CD4-positive, CD25-positive, alpha-beta regulatory T cell (primary cell): ENCODE measurements at regions not wholly inside any gene's neighbourhood (a gene's known extent, or its start where the extent isn't known, plus 50 kb on each side); places are given as distances from the start of the nearest gene placed in this dataset.

ENCODE experiments used
- ATAC-seq, 2 donors: fragments of 150-1000 bp; cut with Tn5 transposase; one replicate each; pipeline ENCODE4 v1.10.0; 2021; ENCODE audit warnings: low read depth in 2 of 2, moderate number of reproducible peaks in 2 of 2, moderate library complexity in 1 of 2
- DNase-seq, 3 donors: peaks; one replicate each; pipeline versions ENCODE4 v3.0.0 to v3.0.0-alpha.2; 2012 to 2022; ENCODE audit warnings: mixed read lengths in 1 of 3
- H3K27ac ChIP-seq: one replicate; pipeline ENCODE4 v1.7.0; 2013; ENCODE audit warnings: mild to moderate bottlenecking, low read length; ENCODE audit not compliant: insufficient read depth, poor library complexity, severe bottlenecking
- H3K27me3 ChIP-seq: one replicate; pipeline ENCODE4 v1.7.0; 2013; ENCODE audit warnings: low read length; ENCODE audit not compliant: control insufficient read depth, insufficient read depth
- H3K36me3 ChIP-seq: one replicate; pipeline ENCODE4 v1.7.0; 2013; ENCODE audit warnings: mild to moderate bottlenecking, low read length, moderate library complexity; ENCODE audit not compliant: control insufficient read depth, insufficient read depth
- H3K4me1 ChIP-seq: 2 replicates; pipeline ENCODE4 v1.7.0; 2013; ENCODE audit warnings: mild to moderate bottlenecking, low read length; ENCODE audit not compliant: insufficient read depth, control insufficient read depth, poor library complexity, severe bottlenecking
- H3K4me3 ChIP-seq: one replicate; pipeline ENCODE4 v1.7.0; 2013; ENCODE audit warnings: low read depth, mild to moderate bottlenecking, low read length, moderate library complexity
- H3K9me3 ChIP-seq, 2 experiments: 1 replicate in 1 of 2; 2 replicates in 1 of 2; pipeline ENCODE4 v1.7.0; 2013; ENCODE audit warnings: low read length in 2 of 2, mild to moderate bottlenecking in 1 of 2, moderate library complexity in 1 of 2; ENCODE audit not compliant: control insufficient read depth in 2 of 2
- H3K27ac Mint-ChIP-seq, 3 donors: one replicate each; pipeline ENCODE4 v1.8.0; 2020 to 2022; ENCODE audit warnings: mild to moderate bottlenecking in 3 of 3, mixed read lengths in 3 of 3, moderate library complexity in 2 of 3
- H3K27me3 Mint-ChIP-seq: one replicate; pipeline ENCODE4 v1.8.0; 2022; ENCODE audit warnings: mild to moderate bottlenecking, mixed read lengths
- H3K36me3 Mint-ChIP-seq: one replicate; pipeline ENCODE4 v1.8.0; 2020; ENCODE audit warnings: mixed read lengths
- H3K4me1 Mint-ChIP-seq, 4 donors: one replicate each; pipeline ENCODE4 v1.8.0; 2020 to 2022; ENCODE audit warnings: mixed read lengths in 4 of 4, mild to moderate bottlenecking in 1 of 4
- H3K4me3 Mint-ChIP-seq, 4 donors: one replicate each; pipeline ENCODE4 v1.8.0; 2020 to 2022; ENCODE audit warnings: mild to moderate bottlenecking in 4 of 4, mixed read lengths in 4 of 4, moderate library complexity in 3 of 4
- H3K9me3 Mint-ChIP-seq, 7 donors: one replicate each; pipeline ENCODE4 v1.8.0; 2020 to 2022; ENCODE audit warnings: mixed read lengths in 7 of 7, mild to moderate bottlenecking in 3 of 7, moderate library complexity in 2 of 7

DNA sequence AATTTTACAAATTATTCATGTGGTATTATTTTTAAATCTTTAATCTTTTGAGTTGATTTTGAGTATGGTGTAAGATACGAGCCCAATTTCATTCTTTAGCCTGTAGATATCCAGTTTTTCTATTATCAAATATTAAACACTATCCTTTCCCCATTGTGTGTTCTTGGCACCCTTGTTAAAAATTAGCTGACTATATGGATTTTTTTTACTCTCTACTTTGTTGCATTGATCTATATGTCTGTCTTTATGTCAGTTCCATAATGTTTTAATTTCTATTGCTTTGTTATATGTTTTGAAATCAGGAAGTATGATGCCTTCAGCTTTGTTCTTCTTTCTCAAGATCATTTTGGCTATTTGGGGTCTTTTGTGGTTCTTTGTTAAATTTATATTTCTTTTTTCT lies 80.9 kb upstream of the ZNF804A start:
- peaks cover 0 to 12% (median 2%) of the 10 kb centered on the region in 7 donors for H3K9me3 Mint-ChIP-seq
- H3K27me3 Mint-ChIP-seq: no peaks in the 10 kb centered on the region
- Histone ChIP-seq H3K27ac (no peak overlapping the region), H3K4me1 (no peaks in the 10 kb centered on the region), H3K9me3 (no peaks in the 10 kb centered on the region), H3K4me3 (no peak overlapping the region), H3K27me3 (no peaks in the 10 kb centered on the region), H3K36me3 (no peaks in the 10 kb centered on the region)
- no peak overlapping the region for H3K27ac Mint-ChIP-seq
- no peaks in the 10 kb centered on the region for H3K36me3 Mint-ChIP-seq
- ATAC-seq (no peak), DNase-seq (no peak)
- H3K4me1 Mint-ChIP-seq: no peaks in the 10 kb centered on the region
- no peak overlapping the region for H3K4me3 Mint-ChIP-seq

- Histone ChIP-seq H3K27ac (no peak overlapping the region), H3K4me3 (no peak overlapping the region), H3K27me3 (no peaks in the 10 kb centered on the region), H3K9me3 (no peaks in the 10 kb centered on the region), H3K4me1 (no peaks in the 10 kb centered on the region), H3K36me3 (no peaks in the 10 kb centered on the region)
- Mint-ChIP-seq H3K4me1 (no peaks in the 10 kb centered on the region), H3K4me3 (no peak overlapping the region), H3K9me3 (peaks cover 0 to 10% (median 0%) of the 10 kb centered on the region in 7 donors), H3K27ac (no peak overlapping the region), H3K36me3 (no peaks in the 10 kb centered on the region), H3K27me3 (no peaks in the 10 kb centered on the region)
- no peak for ATAC-seq
- no peak for DNase-seq
Observed at GRCh38 chr2:184520441-184520840, 77.9 kb upstream of the ZNF804A start.

- Mint-ChIP-seq H3K4me1 (no peaks in the 10 kb centered on the region), H3K27me3 (no peaks in the 10 kb centered on the region), H3K4me3 (no peak overlapping the region), H3K27ac (peak overlapping the region in 1 of 3 donors; percentile 23), H3K9me3 (peaks cover 0 to 18% (median 11%) of the 10 kb centered on the region in 7 donors), H3K36me3 (no peaks in the 10 kb centered on the region)
- H3K36me3 ChIP-seq: no peaks in the 10 kb centered on the region
- peaks cover 10 to 16% of the 10 kb centered on the region in 2 experiments for H3K9me3 ChIP-seq
- H3K4me3 ChIP-seq: no peak overlapping the region
- ATAC-seq (no peak), DNase-seq (no peak)
- H3K27ac ChIP-seq: no peak overlapping the region
- no peaks in the 10 kb centered on the region for H3K4me1 ChIP-seq
- H3K27me3 ChIP-seq: no peaks in the 10 kb centered on the region
Observed at GRCh38 chr2:184523732-184524131, 74.6 kb upstream of the ZNF804A start.

GRCh38 chr2:184524551-184525382 lies 73.6 kb upstream of the ZNF804A start:
- no peaks in the 10 kb centered on the region for H3K27me3 ChIP-seq
- DNase-seq (no peak), ATAC-seq (no peak)
- H3K4me3 ChIP-seq: no peak overlapping the region
- no peaks in the 10 kb centered on the region for H3K27me3 Mint-ChIP-seq
- no peaks in the 10 kb centered on the region for H3K4me1 Mint-ChIP-seq
- H3K4me1 ChIP-seq: no peaks in the 10 kb centered on the region
- peaks cover 0 to 23% (median 13%) of the 10 kb centered on the region in 7 donors for H3K9me3 Mint-ChIP-seq
- H3K9me3 ChIP-seq: peaks cover 12 to 21% of the 10 kb centered on the region in 2 experiments
- no peaks in the 10 kb centered on the region for H3K36me3 Mint-ChIP-seq
- no peak overlapping the region for H3K27ac ChIP-seq
- H3K27ac Mint-ChIP-seq: no peak overlapping the region
- H3K36me3 ChIP-seq: no peaks in the 10 kb centered on the region
- no peak overlapping the region for H3K4me3 Mint-ChIP-seq

DNA sequence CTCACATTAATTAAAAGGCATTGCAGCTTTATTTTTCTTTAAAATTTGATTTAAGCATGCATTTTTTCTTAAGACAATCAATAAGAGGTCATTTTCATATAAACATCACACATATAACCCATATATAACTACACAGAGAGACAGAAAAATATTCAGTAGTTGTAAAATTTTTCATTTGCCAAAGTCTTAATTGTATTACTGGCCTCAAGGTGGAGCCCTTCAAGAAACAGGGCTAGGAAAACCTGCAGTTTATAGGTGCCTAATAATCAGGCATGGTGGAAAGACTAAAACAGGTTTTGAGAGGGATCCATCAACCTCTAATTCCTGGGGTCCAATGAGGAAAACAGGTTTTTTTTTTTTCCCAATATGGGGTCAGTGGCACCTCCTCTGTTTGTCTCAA lies 71.3 kb upstream of the ZNF804A start:
- peaks cover 0 to 24% (median 9%) of the 10 kb centered on the region in 7 donors for H3K9me3 Mint-ChIP-seq

GRCh38 chr2:184528119-184528518 lies 70.2 kb upstream of the ZNF804A start:
- DNase-seq: no peak
- Mint-ChIP-seq H3K4me3 (no peak overlapping the region), H3K9me3 (peaks cover 0 to 24% (median 8%) of the 10 kb centered on the region in 7 donors), H3K27me3 (no peaks in the 10 kb centered on the region), H3K27ac (no peak overlapping the region), H3K36me3 (no peaks in the 10 kb centered on the region), H3K4me1 (no peaks in the 10 kb centered on the region)
- ATAC-seq: no peak
- no peaks in the 10 kb centered on the region for H3K27me3 ChIP-seq
- no peak overlapping the region for H3K4me3 ChIP-seq
- H3K36me3 ChIP-seq: no peaks in the 10 kb centered on the region
- no peaks in the 10 kb centered on the region for H3K4me1 ChIP-seq
- no peak overlapping the region for H3K27ac ChIP-seq
- H3K9me3 ChIP-seq: peaks cover 12 to 29% of the 10 kb centered on the region in 2 experiments

More for the DNA sequence above, 71.3 kb upstream of the ZNF804A start:
- no peak overlapping the region for H3K4me3 Mint-ChIP-seq
- no peaks in the 10 kb centered on the region for H3K27me3 Mint-ChIP-seq
- H3K4me1 Mint-ChIP-seq: no peaks in the 10 kb centered on the region
- H3K36me3 Mint-ChIP-seq: no peaks in the 10 kb centered on the region
- Histone ChIP-seq H3K4me3 (no peak overlapping the region), H3K27ac (no peak overlapping the region), H3K27me3 (no peaks in the 10 kb centered on the region), H3K36me3 (no peaks in the 10 kb centered on the region), H3K4me1 (no peaks in the 10 kb centered on the region), H3K9me3 (peaks cover 12 to 29% of the 10 kb centered on the region in 2 experiments)
- H3K27ac Mint-ChIP-seq: no peak overlapping the region
- ATAC-seq (no peak), DNase-seq (no peak)

GRCh38 chr2:184530239-184530638 lies 68.1 kb upstream of the ZNF804A start:
- no peak overlapping the region for H3K27ac ChIP-seq
- H3K27ac Mint-ChIP-seq: no peak overlapping the region
- H3K4me3 ChIP-seq: no peak overlapping the region
- no peaks in the 10 kb centered on the region for H3K36me3 ChIP-seq
- H3K27me3 ChIP-seq: no peaks in the 10 kb centered on the region
- ATAC-seq (no peak), DNase-seq (no peak)
- H3K9me3 ChIP-seq: peaks cover 12 to 29% of the 10 kb centered on the region in 2 experiments
- no peaks in the 10 kb centered on the region for H3K36me3 Mint-ChIP-seq
- H3K4me1 ChIP-seq: no peaks in the 10 kb centered on the region
- peaks cover 0 to 24% (median 7%) of the 10 kb centered on the region in 7 donors for H3K9me3 Mint-ChIP-seq
- no peaks in the 10 kb centered on the region for H3K27me3 Mint-ChIP-seq
- no peak overlapping the region for H3K4me3 Mint-ChIP-seq
- H3K4me1 Mint-ChIP-seq: no peaks in the 10 kb centered on the region

- ATAC-seq: no peak
- Histone ChIP-seq H3K9me3 (peaks cover 12 to 29% of the 10 kb centered on the region in 2 experiments), H3K27ac (no peak overlapping the region), H3K27me3 (no peaks in the 10 kb centered on the region), H3K36me3 (no peaks in the 10 kb centered on the region), H3K4me3 (no peak overlapping the region), H3K4me1 (no peaks in the 10 kb centered on the region)
- no peak for DNase-seq
- no peaks in the 10 kb centered on the region for H3K27me3 Mint-ChIP-seq
- peaks cover 0 to 24% (median 7%) of the 10 kb centered on the region in 7 donors for H3K9me3 Mint-ChIP-seq
- H3K36me3 Mint-ChIP-seq: no peaks in the 10 kb centered on the region
- no peak overlapping the region for H3K4me3 Mint-ChIP-seq
- H3K4me1 Mint-ChIP-seq: no peaks in the 10 kb centered on the region
- no peak overlapping the region for H3K27ac Mint-ChIP-seq
Observed at GRCh38 chr2:184530959-184531358, 67.4 kb upstream of the ZNF804A start.
